ENCODE measurements at regions not wholly inside any gene's neighbourhood (a gene's known extent, or its start where the extent isn't known, plus 50 kb on each side); places are given as distances from the start of the nearest gene placed in this dataset.

DNA sequence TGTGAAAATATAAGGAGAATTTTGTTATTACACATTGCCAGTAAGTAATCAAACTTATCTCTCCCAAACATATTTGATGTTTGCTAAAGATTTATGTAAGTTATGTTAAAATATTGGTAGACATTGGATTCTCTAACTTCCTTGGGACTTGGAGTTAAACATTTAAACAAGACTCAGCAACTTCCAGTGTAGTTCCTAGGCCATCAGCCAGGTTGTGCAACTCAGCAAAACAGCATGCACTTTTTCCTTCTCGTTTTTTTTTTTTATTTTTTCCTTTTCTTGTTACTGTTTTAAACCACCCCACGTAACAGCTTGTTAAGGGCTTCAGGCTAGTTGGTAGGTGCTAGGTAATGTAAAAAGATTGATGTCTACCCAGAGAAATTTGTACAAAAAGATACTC lies 510.4 kb downstream of the ANKRD50 start:
- TF ChIP-seq POLR2A (IDR thresholded peaks at IDR 0.05; ENCODE audit: low read length) (no peak), GATA1 (IDR thresholded peaks at IDR 0.05; ENCODE audit: low read depth, low read length) (no peak)

All from erythroblast (primary cell).